Body of pancreas (tissue), 4 donors: ENCODE measurements at regions not wholly inside any gene's neighbourhood (a gene's known extent, or its start where the extent isn't known, plus 50 kb on each side); places are given as distances from the start of the nearest gene placed in this dataset.

Experiments
- ATAC-seq: fragments of 150-250 bp; one replicate; pipeline ENCODE4 v1.9.1; 2016
- DNase-seq, 4 donors: peaks; one replicate each; pipeline ENCODE4 v3.0.0-alpha.2; 2019
- H3K27ac ChIP-seq, 4 donors: fragments of 200-600 bp; sonication (generic); 1 replicate in 3 of 4; 2 replicates in 1 of 4; pipeline versions ENCODE4 v1.5.1 to v1.6.1; 2016 to 2019; ENCODE audit warnings: mild to moderate bottlenecking in 1 of 4, mixed read lengths in 1 of 4, moderate library complexity in 1 of 4
- H3K27me3 ChIP-seq, 2 donors: fragments of 200-600 bp; sonication (generic); one replicate each; pipeline ENCODE4 v1.6.0; 2016; ENCODE audit warnings: mild to moderate bottlenecking in 1 of 2
- H3K36me3 ChIP-seq, 2 donors: fragments of 200-600 bp; sonication (generic); replicated peaks in 1 of 2; 2 replicates each; pipeline ENCODE4 v1.5.1; 2016; ENCODE audit warnings: low read depth in 2 of 2; ENCODE audit not compliant: insufficient read depth in 1 of 2
- H3K4me1 ChIP-seq: fragments of 200-600 bp; sonication (generic); one replicate; pipeline ENCODE4 v1.6.0; 2016
- H3K4me3 ChIP-seq, 2 donors: fragments of 200-600 bp; sonication (generic); 1 replicate in 1 of 2; 2 replicates in 1 of 2; pipeline ENCODE4 v1.5.1; 2016 to 2019
- H3K9me3 ChIP-seq, 3 donors: fragments of 200-600 bp; sonication (generic); 1 replicate in 2 of 3; 2 replicates in 1 of 3; pipeline ENCODE4 v1.5.1; 2016
- POLR2A ChIP-seq, 3 donors: fragments of 450-650 bp; IDR thresholded peaks; one replicate each; pipeline ENCODE4 v1.6.1; 2016; ENCODE audit warnings: antibody characterized with exemption in 3 of 3, mild to moderate bottlenecking in 2 of 3
- WGBS, 2 donors: methylation state at CpG; one replicate each; pipeline ENCODE4 v1.1.5; 2017; 5-methylcytosine and 5-hydroxymethylcytosine counted together
- intact Hi-C: fragments of 100-400 bp; cut with DNase I; formaldehyde crosslinking; loops from one replicate; pipeline ENCODE4 v1.15.1; 2023
- TF ChIP-seq, protein P1 (sequence below), 7 experiments: fragments of 450-650 bp in 4 of 7; fragments of 200-600 bp in 3 of 7; sonication (generic) in 3 of 7; IDR thresholded peaks; one replicate each; pipeline ENCODE4 v1.5.1; 2016 to 2019; ENCODE audit warnings: antibody characterized with exemption in 7 of 7

DNA sequence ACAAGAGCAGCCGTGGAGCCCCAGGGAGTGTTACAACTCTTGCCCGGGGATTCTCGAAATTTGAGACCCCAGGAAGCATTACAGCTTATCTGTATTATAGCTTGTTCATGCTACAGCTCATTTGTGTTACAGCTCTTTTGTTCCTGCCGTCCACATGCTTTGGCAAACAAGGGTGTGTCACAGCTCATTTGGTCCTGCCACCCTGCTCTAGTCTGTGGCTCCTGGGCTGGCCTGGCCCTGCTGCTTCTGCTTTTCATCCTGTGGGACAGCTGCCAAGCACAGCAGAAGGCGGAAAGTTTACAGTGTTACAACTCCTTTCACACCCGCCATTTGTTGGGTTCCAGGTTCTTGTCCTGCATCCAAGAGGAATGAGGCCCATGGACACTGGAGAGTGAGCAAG lies 685.0 kb downstream of the SLCO4C1 start:
- ATAC-seq (no peak), DNase-seq (no peak)
- Histone ChIP-seq H3K36me3 (no peaks in the 10 kb centered on the region), H3K9me3 (no peaks in the 10 kb centered on the region), H3K4me3 (no peak overlapping the region), H3K27ac (no peak overlapping the region), H3K27me3 (no peaks in the 10 kb centered on the region), H3K4me1 (no peaks in the 10 kb centered on the region)
- TF ChIP-seq, protein P1, sequence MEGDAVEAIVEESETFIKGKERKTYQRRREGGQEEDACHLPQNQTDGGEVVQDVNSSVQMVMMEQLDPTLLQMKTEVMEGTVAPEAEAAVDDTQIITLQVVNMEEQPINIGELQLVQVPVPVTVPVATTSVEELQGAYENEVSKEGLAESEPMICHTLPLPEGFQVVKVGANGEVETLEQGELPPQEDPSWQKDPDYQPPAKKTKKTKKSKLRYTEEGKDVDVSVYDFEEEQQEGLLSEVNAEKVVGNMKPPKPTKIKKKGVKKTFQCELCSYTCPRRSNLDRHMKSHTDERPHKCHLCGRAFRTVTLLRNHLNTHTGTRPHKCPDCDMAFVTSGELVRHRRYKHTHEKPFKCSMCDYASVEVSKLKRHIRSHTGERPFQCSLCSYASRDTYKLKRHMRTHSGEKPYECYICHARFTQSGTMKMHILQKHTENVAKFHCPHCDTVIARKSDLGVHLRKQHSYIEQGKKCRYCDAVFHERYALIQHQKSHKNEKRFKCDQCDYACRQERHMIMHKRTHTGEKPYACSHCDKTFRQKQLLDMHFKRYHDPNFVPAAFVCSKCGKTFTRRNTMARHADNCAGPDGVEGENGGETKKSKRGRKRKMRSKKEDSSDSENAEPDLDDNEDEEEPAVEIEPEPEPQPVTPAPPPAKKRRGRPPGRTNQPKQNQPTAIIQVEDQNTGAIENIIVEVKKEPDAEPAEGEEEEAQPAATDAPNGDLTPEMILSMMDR (IDR thresholded peaks at IDR 0.05), result no peak
- no peak for TF ChIP-seq POLR2A (IDR thresholded peaks at IDR 0.05)
- intact Hi-C loops, result no loop called here
- WGBS, 2 donors, result 60 to 70% methylated on average over 6 of the region's 6 CpGs

DNA sequence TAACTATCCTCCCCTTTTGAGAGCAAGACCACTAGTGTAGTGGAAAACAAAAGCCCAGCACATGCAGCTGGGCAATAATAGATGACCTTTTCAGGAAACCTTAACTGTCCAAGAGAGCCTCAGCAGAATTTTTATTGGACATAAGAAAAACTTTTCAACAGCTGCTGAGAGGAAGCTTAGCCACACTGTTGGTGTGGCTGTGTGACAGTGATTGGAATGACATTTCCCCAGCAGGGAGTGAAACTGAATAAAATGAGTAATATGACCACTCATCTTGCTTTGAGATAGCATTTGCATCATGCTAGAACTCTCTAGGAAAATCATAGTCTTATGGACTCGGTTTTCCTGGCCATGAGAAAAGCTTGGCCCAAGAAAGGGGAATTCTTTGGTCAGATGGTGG lies 687.8 kb downstream of the SLCO4C1 start:
- Histone ChIP-seq H3K36me3 (no peaks in the 10 kb centered on the region), H3K27ac (no peak overlapping the region), H3K4me3 (no peak overlapping the region), H3K27me3 (no peaks in the 10 kb centered on the region), H3K9me3 (no peaks in the 10 kb centered on the region), H3K4me1 (no peaks in the 10 kb centered on the region)
- ATAC-seq (no peak), DNase-seq (no peak)
- intact Hi-C loops, result no loop called here
- WGBS, 2 donors, result 43 to 52% methylated on average over 1 of the region's 1 CpG
- TF ChIP-seq POLR2A (IDR thresholded peaks at IDR 0.05), result no peak
- TF ChIP-seq, protein P1 (IDR thresholded peaks at IDR 0.05), result no peak

GRCh38 chr5:101605700-101606099 lies 690.4 kb downstream of the SLCO4C1 start:
- Histone ChIP-seq H3K4me3 (no peak overlapping the region), H3K9me3 (no peaks in the 10 kb centered on the region), H3K27me3 (no peaks in the 10 kb centered on the region), H3K36me3 (no peaks in the 10 kb centered on the region), H3K4me1 (no peaks in the 10 kb centered on the region), H3K27ac (no peak overlapping the region)
- DNase-seq (no peak), ATAC-seq (no peak)
- intact Hi-C loops, result no loop called here
- TF ChIP-seq POLR2A (IDR thresholded peaks at IDR 0.05), result no peak
- TF ChIP-seq, protein P1 (IDR thresholded peaks at IDR 0.05), result no peak
- 62 to 75% methylated on average over 3 of the region's 3 CpGs for WGBS, 2 donors

GRCh38 chr5:101600614-101601013 lies 695.5 kb downstream of the SLCO4C1 start:
- intact Hi-C loops, result no loop called here
- no peak for DNase-seq
- no peak overlapping the region for H3K27ac ChIP-seq
- H3K4me3 ChIP-seq, result no peak overlapping the region
- no peaks in the 10 kb centered on the region for H3K4me1 ChIP-seq
- H3K36me3 ChIP-seq, result no peaks in the 10 kb centered on the region
- 86% methylated on average over 1 of the region's 1 CpG for WGBS, 2 donors
- H3K27me3 ChIP-seq, result no peaks in the 10 kb centered on the region
- TF ChIP-seq, protein P1 (IDR thresholded peaks at IDR 0.05), result no peak
- ATAC-seq, result no peak
- no peaks in the 10 kb centered on the region for H3K9me3 ChIP-seq

DNA sequence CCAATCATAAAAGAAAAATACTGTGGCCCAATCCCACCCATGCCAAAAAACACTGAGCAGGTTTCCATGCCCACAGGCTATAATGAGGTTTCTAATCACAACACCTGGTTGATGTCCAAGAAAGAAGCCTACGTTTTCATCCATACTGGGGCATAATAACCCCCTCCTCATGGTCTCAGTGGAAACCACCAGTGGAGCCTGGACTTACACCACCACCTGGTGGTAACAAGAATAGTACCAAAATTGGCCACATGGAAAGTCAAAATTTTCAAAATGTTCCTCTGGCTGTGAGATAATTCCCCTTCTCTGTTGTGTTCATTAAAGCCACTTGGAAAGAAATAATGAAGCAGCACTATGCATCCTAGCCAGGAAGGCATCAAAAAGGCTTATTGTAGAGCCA lies 687.3 kb upstream of the ST8SIA4 start:
- Histone ChIP-seq H3K4me1 (no peaks in the 10 kb centered on the region), H3K36me3 (no peaks in the 10 kb centered on the region), H3K9me3 (no peaks in the 10 kb centered on the region), H3K27ac (no peak overlapping the region), H3K4me3 (no peak overlapping the region), H3K27me3 (no peaks in the 10 kb centered on the region)
- DNase-seq (no peak), ATAC-seq (no peak)
- intact Hi-C loops, result no loop called here
- WGBS, 2 donors, result 28 to 38% methylated on average over 1 of the region's 1 CpG
- TF ChIP-seq, protein P1 (IDR thresholded peaks at IDR 0.05), result no peak
- TF ChIP-seq POLR2A (IDR thresholded peaks at IDR 0.05), result no peak
